RWPE1 (cell line): ENCODE measurements at regions not wholly inside any gene's neighbourhood (a gene's known extent, or its start where the extent isn't known, plus 50 kb on each side); places are given as distances from the start of the nearest gene placed in this dataset.

ENCODE experiments used
- CTCF ChIA-PET: fragments of 350-600 bp; sonication (Branson Sonifier 250); formaldehyde crosslinking; extraction: SDS; loops from one replicate; lab custom pipeline; 2021; lab: Yijun Ruan, JAX
- POLR2A ChIA-PET: fragments of 400-600 bp; formaldehyde crosslinking; extraction: SDS; loops from one replicate; lab custom pipeline; 2020; ENCODE audit warnings: antibody characterized with exemption; ENCODE audit not compliant: low non-redundant PET; lab: Yijun Ruan, JAX
- DNase-seq: peaks from one replicate; pipeline ENCODE4 v3.0.0; 2012; ENCODE audit warnings: low spot score
- H3K27ac ChIP-seq: fragments of 450-650 bp; 2 replicates; pipeline ENCODE4 v1.5.1; 2017
- TF ChIP-seq, protein P1 (sequence below): fragments of 450-650 bp; conservative IDR thresholded peaks from 2 replicates; pipeline ENCODE4 v1.5.1; 2017; ENCODE audit warnings: low read depth, mild to moderate bottlenecking

DNA sequence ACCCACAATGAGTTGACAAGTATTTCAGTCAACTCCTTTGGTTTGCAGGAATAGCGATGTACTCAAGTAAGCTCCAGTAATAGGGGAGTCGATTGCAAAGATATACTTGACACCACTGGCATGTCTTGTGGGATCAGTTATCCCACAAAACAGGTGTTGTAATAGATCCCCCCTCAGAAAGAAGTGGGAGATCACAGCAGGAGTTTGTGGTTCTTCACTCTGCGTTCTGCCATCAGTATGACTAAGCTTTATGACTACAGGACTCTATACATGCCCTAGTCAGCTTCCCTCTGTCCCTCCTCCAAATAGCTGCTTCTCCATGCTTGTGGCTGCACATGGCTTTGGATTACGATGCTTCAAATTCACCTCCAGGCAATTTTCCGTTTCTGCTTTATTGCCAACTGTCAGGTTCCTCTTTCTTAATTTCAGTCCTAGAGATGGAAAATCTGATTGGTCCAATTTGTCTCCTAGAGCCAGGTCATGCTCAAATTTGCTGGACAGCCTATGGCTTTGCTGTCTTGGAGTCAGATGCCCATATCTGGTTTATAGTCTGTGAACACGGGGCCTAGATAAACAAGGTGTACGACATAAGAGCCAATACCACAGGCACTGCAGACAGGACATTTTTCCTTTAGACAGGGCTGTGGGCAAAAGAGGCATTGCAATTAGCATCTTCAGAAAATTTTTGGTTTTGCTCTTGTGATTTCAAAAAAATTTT lies 221.7 kb downstream of the PAX3 start:
- ChIA-PET CTCF (interaction anchor here (0.6 to 0.9 kb wide), 2 partner anchors 207 to 806 kb away, joined by 3 to 5 read pairs; no protein-coding TSS in a partner anchor), POLR2A (no interaction called here)
- H3K27ac ChIP-seq = no peak overlapping the region
- no peak for DNase-seq
- TF ChIP-seq, protein P1, sequence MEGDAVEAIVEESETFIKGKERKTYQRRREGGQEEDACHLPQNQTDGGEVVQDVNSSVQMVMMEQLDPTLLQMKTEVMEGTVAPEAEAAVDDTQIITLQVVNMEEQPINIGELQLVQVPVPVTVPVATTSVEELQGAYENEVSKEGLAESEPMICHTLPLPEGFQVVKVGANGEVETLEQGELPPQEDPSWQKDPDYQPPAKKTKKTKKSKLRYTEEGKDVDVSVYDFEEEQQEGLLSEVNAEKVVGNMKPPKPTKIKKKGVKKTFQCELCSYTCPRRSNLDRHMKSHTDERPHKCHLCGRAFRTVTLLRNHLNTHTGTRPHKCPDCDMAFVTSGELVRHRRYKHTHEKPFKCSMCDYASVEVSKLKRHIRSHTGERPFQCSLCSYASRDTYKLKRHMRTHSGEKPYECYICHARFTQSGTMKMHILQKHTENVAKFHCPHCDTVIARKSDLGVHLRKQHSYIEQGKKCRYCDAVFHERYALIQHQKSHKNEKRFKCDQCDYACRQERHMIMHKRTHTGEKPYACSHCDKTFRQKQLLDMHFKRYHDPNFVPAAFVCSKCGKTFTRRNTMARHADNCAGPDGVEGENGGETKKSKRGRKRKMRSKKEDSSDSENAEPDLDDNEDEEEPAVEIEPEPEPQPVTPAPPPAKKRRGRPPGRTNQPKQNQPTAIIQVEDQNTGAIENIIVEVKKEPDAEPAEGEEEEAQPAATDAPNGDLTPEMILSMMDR = no peak

DNA sequence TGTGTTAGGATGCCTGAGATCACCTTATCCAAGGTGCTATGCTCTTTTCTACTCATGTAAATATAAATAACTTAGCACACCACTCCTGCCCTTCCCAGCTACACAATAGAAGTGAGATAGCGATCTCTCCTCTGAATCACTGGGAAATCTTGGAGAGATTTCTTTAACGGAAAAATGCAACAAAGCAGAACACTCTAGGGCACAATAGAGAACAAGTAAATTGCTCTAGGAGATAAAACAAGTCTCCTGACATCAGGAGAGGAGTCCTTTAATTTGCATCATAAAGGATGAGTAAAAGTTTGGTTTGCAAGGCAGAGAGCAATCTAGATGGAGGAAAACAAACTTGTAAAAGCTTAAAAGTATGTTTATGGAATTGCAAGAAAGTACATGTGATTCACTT lies 224.1 kb downstream of the PAX3 start:
- ChIA-PET POLR2A (no interaction called here), CTCF (no interaction called here)
- TF ChIP-seq, protein P1 = no peak
- H3K27ac ChIP-seq = no peak overlapping the region
- no peak for DNase-seq

DNA sequence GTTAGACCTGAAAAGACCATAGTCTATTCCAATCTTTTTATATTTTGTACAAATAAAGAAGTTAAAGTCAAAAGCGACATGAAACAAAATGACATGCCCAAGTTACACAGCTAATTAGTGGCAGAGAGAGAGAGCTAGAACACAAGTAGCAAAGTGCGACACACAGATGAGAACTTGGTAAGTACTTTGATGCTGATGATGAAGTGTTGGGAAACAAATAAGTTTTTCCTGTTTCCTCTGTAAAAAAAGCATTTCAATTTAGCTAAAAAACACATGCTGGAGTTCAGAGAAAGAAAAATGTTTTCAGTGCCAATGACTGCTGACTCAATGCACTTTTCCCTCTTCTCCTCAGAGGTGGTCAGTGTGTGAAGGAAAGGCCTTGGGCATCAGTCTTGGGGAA lies 226.9 kb downstream of the PAX3 start:
- ChIA-PET CTCF (interaction anchor here (0.6 kb wide), 1 partner anchor 436 kb away, joined by 3 read pairs; no protein-coding TSS in a partner anchor), POLR2A (no interaction called here)
- no peak for DNase-seq
- TF ChIP-seq, protein P1 = no peak
- H3K27ac ChIP-seq = no peak overlapping the region

DNA sequence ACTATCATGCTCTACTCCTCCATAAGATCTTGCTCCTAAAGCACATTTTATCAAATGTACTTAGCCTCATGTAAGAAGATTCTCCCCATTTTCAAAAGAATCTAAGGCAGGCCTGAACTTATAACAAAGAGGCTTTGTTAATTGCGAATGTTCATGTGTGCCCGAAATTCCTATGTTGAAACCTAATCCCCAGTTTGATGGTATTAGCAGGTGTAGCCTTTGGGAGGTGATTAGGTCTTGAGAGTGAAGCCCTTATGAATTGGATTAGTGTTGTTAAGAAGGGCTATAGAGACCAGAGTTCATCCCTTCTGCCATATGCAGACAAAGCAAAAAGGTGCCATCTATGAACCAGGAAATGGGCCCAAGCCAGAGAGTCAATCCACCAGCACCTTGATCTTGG lies 234.5 kb downstream of the PAX3 start:
- no peak overlapping the region for H3K27ac ChIP-seq
- ChIA-PET POLR2A (no interaction called here), CTCF (no interaction called here)
- TF ChIP-seq, protein P1 = no peak
- DNase-seq = no peak

DNA sequence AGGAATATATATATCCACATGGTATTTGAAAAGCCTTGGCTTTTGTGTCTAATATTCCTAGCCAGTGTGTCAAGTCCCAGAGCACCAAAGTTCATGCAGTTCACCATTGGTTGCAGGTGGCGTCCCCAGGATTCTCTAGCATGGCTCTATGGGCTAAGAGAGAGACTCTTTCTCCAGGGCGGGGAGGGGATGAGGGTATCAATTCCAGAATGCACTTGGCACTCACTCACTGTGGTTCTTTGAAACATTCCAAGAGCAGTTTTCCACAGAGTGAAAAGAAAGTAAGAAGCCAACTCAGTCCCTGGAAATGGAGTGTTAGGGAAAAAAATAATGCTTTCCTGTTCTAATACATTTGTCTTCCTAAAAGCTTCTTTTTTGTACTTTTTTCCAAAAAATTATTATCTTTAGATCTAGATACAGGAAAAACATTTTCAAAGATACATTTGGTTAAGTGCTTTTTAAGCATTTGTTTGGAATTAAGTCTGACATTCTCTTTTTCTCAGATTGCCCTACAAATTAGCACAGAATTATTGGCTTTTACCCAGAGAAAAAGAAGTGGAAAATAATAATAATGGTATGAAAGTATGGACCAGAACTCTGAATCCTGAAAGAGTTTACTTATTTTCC lies 239.9 kb downstream of the PAX3 start:
- no peak overlapping the region for H3K27ac ChIP-seq
- TF ChIP-seq, protein P1 = no peak
- CTCF ChIA-PET = interaction anchor here (0.6 to 1.0 kb wide), 3 partner anchors 10 to 34 kb away, joined by 3 read pairs; no protein-coding TSS in a partner anchor
- DNase-seq = no peak
- POLR2A ChIA-PET = no interaction called here

DNA sequence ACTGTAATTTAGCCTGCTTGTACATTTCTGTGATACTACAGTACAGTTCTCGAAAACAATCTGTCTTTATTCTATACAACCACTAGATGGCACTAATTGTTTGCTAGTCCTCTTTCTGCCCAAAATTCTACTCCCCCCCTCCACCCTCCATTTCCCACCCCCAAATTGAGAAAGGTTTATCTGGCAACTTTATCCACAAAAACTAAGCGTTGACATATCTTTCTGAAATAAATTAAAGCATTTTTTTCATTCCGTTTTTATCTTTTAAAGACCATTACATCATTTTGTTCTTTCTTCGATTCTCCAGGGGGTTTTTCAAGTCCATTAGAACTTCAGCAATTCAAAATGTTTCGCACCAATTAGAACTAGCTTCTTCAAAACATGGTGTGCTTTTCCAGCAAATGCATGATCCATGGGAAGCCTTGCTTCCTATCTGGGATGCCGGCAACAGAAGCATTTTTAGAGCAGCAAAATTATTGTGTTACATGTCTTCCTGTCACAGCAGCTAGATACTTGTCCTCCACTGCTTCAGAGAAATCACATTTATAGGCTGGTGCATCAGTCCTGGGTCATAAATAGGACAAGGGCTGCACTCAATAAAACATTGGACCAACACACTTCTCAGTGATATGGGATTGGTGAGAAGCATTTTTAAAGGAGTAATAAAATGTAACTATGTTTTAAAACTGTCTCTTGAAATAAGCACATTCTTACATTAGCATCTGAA lies 241.3 kb downstream of the PAX3 start:
- DNase-seq = peak; percentile 30
- ChIA-PET POLR2A (no interaction called here), CTCF (interaction anchor here (0.7 to 1.2 kb wide), 2 partner anchors 174 to 260 kb away, joined by 3 to 7 read pairs; no protein-coding TSS in a partner anchor)
- TF ChIP-seq, protein P1 = peak; percentile 71
- no peak overlapping the region for H3K27ac ChIP-seq
